CD4-positive, alpha-beta T cell treated with Interferon alpha-2 for 1 hour (primary cell): ENCODE measurements at regions not wholly inside any gene's neighbourhood (a gene's known extent, or its start where the extent isn't known, plus 50 kb on each side); places are given as distances from the start of the nearest gene placed in this dataset.
"Not testable (repeated sequence)": the region's sequence is repeated elsewhere in the genome, so short reads cannot be mapped to it uniquely, and the experiment has no call there.

Experiments
- DNase-seq, 2 donors: peaks; one replicate each; pipeline ENCODE4 v3.0.0-alpha.2; 2020 to 2022

DNA sequence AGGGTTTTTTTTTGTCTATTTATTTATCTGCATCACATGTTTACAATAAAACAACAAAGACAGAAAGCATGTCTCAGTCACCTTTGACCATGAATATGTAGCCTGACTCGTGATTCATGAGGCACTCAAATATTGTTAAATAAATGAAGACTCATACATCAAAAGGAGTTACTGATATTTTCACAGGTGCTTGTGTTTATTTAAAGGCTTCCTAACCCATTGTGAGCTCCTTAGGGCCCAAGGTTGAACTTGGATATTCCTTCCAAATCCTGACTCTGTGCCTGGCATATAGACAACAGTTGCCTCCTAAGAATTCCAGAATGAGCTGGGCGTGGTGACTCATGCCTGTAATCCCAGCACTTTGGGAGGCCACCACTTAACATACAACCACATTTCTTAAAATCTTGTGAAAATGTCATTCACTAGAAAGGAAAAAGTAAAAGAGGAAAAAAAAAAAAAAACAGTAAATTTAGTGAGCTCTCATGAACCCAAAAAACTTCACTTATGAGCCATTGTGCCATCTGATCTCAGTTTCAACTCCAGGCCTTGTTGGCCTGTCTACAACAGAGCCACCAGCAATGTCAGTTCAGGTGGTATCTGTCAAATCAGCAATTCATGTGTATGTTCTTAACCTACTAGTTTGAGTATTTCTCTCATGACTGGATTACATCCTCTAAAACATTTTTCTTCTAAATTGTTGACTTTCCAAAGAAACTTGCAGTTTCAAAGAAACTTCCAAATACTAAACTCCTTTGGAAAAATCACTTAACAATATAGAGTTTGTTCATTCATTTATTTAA is 162.7 kb upstream of the MARCKS start:
- no peak for DNase-seq

DNA sequence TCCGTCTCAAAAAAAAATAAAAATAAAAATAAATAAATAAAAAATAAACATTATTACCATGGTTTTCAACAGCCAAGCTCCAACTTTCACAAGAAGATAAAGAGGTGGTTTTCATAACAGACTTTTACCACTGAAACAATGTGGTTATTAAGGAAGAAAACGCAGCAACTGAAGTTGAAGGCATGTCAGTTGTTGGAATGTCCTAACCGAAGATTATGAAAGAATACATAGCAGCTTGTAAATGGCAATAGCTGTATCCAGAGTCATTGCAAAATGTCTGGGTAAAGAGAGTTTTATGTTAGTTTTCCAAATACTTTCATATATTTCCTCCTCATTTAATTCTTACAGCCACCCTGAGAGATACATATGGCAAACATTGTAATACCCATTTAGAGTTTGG is 161.6 kb upstream of the MARCKS start:
- no peak for DNase-seq

DNA sequence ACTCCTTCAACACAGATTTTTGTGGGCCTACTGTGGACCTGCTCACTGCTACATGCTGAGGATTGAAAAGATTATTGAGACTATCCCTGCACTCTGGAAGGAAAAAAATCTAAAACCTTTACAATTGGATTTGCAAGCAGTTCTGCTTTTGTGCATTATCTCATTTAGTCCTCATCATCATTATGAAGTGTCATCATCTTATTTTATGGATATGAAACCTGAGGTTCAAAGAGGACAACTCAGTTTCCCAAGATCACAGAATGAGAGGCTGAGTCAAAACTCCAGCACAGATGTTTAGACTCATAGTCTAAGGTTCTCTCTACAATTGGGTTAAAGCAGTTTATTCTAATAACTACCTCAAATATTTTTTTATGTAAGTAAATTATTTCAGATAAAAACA is 160.2 kb upstream of the MARCKS start:
- no peak for DNase-seq

DNA sequence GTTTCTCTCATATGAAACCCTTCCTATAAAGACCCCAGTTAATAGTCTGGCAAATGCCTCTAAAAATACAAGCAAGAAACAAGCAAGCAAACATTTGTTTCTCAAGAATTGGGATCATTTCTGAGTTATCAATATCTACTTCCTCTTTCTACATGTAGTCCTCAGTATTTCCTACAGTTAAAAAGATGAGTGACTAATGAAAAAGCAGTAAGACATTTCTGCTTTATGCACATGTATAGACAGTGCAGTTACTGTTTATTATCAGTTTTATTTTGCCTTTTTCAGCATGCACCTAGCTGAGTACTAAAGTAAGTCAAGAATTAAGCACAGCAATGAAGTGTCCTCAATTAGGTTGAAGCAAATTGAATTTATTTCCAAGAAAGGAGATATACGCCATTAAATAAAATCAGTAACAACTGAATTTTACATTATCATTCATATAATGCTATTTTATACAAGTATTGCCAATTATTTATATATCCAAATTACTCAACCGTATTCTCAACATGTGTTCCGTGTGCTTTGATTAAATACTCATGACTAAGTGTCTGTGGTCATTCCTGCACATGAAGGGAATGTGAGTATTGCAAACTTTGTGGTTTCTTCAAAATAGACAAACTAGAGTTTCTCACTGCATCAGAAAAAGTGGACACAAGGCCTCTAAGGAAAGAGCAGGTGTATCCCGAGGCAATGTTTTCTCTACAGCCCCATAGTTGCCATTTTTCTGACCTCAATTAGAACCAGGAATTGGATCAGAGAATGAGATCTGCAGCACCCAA is 159.3 kb upstream of the MARCKS start:
- no peak for DNase-seq

DNA sequence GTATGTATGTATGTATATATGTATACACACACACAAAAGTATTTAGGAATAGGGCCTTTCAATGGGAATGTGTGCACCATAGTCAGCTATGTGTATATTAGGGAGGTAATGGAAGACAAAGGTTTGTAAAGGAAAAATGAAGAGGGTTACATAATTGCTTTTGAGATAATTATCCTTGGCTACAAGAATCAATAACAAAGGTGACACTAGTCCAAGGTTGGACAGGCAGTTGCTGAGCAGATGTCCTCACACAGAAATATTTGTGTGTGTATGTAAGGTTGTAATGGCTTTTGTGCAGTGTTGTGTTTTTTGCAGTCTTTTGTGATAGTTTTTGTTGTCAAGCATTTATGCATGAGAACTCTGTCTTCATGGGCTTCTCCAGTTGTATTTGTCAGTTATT is 157.9 kb upstream of the MARCKS start:
- no peak for DNase-seq

DNA sequence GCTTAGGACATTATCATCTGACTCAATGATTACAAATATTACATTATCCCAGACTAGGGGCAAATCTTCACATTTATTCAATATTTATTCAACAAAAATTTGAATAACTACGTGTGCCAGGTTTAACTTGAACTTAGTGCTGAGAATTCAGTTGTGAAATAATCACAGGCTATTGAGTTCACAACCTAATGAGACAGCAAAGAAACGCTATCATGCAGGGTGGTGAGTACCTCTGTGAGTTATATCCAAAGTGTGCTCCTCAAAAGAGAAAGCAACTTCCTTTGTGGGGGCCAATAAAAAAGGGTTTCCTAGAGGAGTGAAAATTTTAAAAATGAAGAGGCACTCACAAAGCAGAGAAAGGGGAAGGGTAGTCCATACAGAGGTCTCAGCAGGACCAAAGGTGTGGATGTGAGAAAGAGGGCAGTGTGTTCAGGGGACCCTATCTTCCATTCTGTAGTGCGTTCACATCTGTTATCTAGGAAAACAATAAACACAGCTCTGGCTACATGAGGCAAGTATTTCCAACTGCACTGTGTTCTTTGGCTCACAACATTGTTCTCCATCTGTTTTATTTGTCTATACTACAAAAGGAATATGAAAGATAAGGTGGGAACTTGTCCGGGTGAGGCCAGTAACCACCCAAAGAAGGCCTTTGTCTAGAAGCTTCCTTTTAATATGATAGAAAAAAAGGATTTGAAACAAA is 155.4 kb upstream of the MARCKS start:
- DNase-seq = no peak

DNA sequence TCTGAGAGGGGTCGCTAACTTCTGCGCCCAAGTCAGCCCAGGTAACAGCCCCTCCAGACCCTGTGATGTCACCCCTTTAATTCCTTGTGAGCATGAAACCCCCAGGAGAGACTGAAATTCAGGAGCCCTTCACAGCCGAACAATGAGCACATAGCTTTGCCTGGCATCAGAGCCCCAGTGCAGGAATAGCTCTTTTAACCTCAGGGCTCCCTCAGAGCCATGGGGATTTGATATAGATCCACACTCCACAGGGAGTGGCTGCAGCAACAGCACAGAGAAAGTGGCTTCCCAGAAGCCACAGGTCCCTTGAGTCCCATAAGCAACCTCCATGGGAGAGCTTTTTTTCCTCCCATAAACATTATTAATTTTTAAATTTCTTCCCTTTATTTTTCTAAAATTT is 150.0 kb upstream of the MARCKS start:
- DNase-seq = no peak

DNA sequence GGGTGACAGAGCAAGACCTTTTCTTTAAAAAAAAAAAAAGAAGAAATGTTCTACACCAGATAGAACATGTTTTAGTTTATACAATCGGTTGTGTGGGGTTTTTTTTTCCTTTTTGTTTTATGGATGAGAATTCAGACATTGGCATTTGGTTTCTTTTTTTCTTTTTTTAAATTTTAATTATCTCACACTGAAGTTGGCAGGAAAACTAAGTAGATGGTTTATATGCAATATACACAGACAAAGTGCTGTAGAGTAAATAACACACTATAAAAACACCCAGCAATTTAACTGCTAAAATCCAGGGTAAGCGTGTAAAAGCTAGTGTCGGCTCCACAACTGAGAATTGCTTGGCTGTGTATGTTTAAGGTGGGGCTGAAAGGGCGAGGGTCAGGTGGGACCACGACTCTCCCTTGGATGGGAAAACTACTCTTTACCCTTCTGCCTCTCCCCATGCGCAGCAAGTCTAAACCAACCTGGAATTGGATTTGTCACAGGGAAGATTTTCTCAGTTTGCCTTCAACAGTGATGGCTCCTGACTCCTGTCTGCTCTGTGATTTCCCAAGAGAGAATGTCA is 147.1 kb upstream of the MARCKS start:
- DNase-seq = no peak

DNA sequence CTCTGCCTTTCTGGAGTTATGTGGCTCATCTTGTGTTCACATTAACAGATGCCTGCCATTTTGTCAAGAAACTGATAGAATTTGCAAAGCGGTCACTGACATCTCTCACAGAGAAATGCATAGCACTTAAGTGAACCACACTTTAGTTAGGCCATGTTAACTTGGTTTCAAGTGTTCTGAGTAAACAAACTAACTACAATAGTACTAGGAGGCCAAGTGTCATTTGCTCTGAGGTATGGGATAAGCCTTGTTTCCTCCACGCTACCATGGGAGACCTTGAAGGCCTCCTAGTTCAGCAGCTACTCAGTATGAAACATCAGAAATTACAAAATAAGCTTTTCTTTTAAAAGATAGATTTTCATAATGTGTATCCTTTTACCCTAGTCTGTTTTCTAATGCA is 143.5 kb upstream of the MARCKS start:
- no peak for DNase-seq

DNA sequence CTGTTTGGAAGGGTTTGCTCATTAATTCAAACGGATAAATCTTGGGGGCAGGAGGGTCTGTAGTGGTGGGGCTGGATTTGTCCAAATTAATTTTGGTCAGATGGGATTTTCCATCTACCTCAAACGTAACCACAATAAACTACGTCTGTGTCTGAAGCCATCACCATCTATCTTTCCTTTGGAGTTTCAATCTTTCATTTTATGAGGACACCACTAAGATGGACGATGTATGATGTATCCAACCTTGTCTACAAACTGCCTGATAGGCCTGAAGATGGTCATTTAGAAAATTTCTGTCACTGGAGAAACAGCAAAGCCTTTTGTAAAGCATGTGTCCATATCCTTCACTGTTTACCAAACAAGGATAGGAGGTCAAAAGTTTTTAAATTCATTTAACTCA is 138.6 kb upstream of the MARCKS start:
- DNase-seq = no peak

DNA sequence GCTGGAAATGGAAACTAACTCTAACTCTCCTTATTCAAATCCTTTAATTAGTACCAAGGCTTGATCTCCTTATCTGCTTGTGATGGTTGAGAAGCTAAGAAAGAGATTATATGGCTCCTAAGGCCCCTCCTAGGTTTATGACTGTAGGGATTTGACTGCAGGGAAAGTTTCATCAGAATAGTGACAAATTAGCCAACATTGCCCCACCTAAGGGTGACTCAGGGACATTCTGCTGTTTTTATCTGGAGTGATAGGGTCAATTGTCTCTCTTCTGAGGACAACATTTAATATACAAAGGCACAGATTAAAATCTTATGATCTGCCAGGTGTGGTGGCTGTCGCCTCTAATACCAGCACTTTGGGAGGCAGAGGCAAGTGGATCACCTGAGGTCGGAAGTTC is 138.1 kb upstream of the MARCKS start:
- no peak for DNase-seq

DNA sequence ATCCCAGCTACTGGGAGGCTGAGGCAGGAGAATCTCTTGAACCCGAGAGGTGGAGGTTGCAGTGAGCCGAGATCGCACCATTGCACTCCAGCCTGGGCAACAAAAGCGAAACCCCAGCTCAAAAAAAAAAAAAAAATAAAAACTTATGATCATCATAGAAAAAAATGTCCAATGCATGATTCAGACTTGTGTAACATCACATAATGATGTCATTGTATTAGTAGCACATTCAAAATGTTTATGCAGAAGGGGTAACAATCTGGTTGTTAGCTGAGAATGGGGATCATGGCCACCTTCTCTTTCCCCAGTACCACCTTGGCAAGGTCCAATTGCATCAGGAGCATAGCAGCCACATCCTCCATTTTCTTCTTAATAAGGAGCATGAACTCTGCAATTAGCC is 137.6 kb upstream of the MARCKS start:
- no peak for DNase-seq

DNA sequence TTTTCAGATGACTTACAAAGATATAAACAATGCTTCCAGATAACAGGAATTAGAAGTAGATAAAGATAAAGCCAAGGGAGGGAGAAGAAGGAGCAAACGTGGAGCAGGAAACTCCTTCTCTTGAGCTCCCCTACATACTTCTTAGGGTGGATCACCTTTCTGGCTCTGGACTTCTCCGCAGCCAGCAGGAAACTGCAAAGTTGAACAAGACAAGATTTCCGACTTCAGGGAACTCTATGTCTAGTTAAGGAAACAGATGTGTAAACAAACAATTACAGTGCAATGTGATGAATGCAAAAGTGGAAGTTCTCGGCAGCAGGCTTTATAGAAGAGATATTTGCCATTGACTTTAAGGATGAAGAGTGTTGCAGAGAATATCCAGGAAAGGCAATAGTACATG is 134.0 kb upstream of the MARCKS start:
- no peak for DNase-seq

DNA sequence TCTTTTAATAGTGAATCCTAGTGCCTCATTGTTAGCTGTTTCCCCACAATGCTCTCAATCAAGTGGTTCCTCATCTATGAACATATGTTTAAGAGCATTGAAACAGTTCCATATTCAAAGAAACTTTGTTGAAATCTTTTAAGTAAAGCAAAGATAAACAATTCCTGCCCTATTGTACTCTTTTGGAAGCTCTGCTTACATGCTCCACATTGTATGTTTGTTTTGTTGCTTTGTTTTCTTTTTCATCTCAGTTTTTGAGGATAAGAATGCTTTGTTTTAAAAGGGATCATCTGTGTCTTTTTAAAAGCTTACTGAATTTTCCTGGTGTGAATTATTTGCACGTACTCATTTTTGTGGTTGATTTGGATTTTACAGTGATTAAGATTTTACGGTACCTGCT is 132.2 kb upstream of the MARCKS start:
- not testable (repeated sequence) for DNase-seq

DNA sequence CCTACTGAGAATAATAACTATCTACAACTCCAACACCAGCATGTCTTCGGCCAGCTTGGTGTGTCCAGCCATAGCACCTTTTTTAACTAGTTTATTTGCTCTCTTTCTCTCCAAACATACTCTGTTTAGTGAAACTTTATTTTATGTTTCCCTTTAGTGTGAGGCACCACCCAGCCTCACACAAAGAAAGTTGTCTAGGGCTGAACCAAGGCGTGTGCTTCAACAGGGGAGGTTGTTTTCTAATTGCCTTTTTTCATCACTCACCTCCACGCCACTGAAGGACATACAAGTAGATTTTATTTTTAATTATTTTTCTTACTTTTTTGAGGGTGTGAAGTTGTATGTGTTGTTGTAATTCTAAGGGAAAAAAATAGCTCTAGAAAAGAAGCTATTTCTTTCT is 125.6 kb upstream of the MARCKS start:
- DNase-seq = no peak

DNA sequence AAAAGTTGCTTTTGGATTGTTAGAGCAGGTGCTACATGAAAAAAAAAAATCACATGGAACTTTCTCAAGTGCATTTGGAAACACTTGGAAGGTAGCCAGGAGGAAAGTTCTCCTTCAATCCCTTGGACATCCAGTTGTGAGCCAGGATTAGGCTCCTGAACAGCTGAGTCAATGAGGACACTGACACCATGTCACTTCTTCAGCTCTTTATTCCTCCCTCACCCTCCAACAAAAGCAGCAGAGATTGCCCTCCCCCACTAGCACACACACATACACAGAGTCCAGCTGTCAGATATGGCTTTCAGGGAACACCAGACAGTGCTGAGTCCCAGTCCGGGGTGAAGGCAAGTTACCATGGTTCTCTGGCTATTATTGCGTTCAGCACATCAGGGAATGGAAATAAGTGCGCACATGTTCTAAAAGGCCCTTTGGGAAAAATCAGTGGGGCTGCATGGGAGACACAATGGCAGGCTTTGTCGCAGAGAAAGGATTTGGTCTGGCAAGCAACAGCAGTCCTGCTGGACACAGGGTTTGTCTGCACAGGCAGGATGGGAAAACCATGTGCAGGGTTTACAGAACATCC is 124.7 kb upstream of the MARCKS start:
- no peak for DNase-seq

DNA sequence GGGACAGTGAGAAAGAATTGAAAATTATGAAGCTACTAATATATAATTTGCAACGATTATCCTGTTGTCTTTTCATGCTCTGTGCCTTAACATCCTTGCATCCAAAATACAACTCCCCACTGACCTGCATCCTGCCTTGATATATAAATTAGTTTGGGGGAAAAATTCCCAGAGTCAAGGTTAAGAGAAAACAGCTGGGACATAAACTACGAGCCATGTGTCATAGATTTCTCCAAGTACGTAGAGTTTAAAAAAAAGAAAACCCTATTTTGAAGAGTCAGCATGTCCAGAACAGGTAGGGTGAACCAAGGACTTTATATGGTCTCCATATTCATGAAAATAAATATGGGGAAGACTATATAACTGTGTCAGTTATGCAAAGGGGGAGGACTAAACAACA is 123.8 kb upstream of the MARCKS start:
- no peak for DNase-seq

DNA sequence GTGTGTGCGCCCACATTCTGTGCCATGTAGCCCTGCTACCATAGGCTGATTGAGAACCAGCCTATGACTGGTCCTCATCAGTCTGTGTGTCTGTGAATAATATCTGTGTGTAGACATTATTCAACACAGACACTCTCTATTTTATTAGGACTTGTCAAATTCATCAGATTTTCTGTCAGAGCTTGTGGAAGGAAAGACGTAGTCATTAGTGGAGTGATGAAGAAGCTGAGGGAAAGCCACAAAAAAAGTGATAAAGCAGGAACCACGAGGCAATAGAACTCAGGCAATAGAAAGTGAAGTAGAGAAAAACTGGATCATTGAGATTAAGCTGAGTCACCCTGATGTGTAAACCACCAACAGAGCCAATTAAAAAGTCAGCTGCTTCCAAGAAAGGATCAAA is 122.2 kb upstream of the MARCKS start:
- no peak for DNase-seq

DNA sequence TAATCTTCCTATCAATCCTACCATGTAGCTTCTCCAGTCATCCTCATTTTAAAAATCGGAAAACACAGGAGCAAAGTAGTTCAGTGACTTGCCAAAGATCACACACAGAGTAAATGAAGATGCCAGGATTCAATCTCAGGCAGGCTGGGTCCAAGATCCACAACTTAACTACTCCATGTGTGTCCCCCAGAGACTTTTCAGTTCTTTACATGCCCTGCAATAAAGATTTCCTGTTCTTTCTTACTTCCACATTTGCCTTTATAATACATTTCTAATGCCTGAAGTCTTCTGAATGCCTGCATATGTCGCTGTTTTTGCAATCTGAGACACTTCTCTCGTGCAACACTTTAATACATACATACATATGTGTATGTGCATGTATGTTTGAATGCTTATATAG is 121.7 kb upstream of the MARCKS start:
- DNase-seq = no peak

DNA sequence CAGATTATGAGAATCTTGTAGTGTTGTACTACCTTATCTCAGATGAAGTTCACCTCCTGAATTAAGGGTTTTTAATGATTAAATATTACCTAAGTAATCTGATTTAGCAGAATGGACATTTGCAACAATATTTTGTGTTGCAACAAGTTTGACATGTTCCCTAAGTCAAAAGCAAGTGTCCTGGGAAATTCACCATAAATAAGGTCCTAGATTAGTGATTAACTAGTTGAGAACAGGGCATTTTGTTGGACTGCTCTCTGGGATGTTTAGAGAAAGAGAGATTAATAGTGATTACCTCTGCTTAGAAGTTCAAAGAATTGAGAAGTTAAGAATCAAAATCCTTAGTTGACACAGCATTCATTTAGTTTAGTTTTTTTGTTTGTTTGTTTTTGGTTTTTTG is 120.2 kb upstream of the MARCKS start:
- no peak for DNase-seq

DNA sequence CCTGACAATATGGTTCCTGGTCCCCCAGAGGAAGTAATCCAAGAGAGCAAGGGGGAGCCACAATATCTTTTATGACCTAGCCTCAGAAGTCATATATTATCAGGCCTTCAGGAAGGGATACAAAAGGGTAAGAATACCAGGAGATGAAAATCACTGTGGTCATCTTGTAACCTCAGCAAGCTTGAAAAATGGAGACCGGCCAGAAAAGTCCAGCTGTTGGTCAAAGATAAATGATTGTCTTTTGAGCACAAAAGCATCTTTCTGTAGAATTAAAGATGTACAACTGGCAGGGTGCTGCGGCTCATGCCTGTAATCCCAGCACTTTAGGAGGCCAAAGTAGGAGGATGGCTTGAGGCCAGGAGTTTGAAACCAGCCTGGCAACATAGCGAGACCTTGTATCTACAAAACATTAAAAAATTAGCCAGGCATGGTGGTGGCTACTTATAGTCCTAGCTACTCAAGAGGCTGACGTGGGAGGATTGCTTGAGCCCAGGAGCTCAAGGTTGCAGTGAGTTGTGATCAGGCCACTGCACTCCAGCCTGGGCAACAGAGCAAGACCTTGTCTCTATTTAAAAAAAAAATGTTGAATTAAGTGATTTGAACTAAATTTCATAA is 118.0 kb upstream of the MARCKS start:
- DNase-seq = no peak

DNA sequence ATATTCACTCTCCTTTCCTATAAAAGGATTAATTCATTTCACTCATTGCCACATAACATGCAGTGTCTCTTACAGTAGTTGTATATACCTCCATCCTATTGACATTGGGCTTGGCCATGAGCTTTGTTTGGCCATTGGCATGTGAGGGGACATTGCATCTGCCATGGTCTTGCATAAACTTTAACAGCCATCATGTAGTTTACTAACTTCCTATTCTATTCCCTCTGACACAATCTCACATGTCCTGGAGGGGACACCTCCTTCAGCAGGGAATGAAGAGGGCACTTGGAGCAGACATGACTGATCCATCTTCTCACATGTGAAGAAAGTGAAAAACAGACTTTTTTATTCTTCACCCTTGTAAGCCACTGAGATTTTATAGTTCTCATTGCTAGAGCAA is 115.5 kb upstream of the MARCKS start:
- no peak for DNase-seq

DNA sequence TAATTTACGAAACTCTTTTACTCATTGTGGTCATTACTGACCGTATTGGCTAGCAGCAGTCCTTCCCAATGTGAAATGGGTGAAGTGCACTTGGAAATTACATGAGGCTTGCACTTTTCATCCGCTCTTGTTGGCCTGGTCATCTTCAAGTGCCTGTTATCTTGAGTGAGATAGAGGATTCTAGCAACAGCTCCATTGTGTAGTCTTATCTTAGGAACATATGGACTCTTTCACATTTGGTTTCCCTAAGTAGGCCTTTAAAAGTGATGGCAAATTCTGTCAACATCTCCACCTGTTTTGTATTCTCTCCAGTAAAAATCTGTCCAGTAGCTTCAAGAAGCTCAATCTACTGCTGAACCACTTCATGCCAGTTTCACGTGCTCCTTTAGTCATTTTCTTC is 114.8 kb upstream of the MARCKS start:
- DNase-seq = no peak
